ENCODE measurements at regions not wholly inside any gene's neighbourhood (a gene's known extent, or its start where the extent isn't known, plus 50 kb on each side); places are given as distances from the start of the nearest gene placed in this dataset.

- no peak for TF ChIP-seq ATF3 (IDR thresholded peaks at IDR 0.05)
- no peak for TF ChIP-seq TCF7L2 (IDR thresholded peaks at IDR 0.05; ENCODE audit: borderline replicate concordance, extremely low read depth, insufficient read depth, insufficient read length)
- no peak for TF ChIP-seq ELF1 (IDR thresholded peaks at IDR 0.05; ENCODE audit: borderline replicate concordance, low read depth)
- TF ChIP-seq FOSL1 (IDR thresholded peaks at IDR 0.05; ENCODE audit: low read depth), result no peak
- no peak for TF ChIP-seq POLR2A (IDR thresholded peaks at IDR 0.05; ENCODE audit: borderline replicate concordance, extremely low read depth, insufficient read depth, insufficient read length)
Measured at GRCh38 chr2:12607971-12608370, 108.8 kb upstream of the TRIB2 start (continued).

- RAD21 ChIA-PET (ENCODE audit: low non-redundant PET in 1 of 2, low total read pairs in 2 of 2, uncharacterized antibody in 2 of 2, unreplicated experiment in 2 of 2), result no interaction called here
Measured at GRCh38 chr2:12610314-12610713, 106.4 kb upstream of the TRIB2 start.

More at GRCh38 chr2:12610314-12610713, 106.4 kb upstream of the TRIB2 start:
- Histone ChIP-seq H3K9me3 (ENCODE audit: control insufficient read depth in 1 of 2, insufficient read depth in 1 of 2, low read depth in 1 of 2, low read length in 2 of 2) (no peaks in the 10 kb centered on the region), H3K9me2 (ENCODE audit: insufficient read depth) (no peaks in the 10 kb centered on the region), H3K4me3 (replicated peaks in 1 of 2; ENCODE audit: low read depth in 1 of 2, low read length in 2 of 2) (no peak overlapping the region), H3K9ac (ENCODE audit: low read length) (no peak overlapping the region), H3K27ac (ENCODE audit: low read depth, low read length) (no peak overlapping the region), H3K4me1 (ENCODE audit: control insufficient read depth in 1 of 2, insufficient read depth in 2 of 2, low read length in 2 of 2) (no peaks in the 10 kb centered on the region), H4K20me1 (ENCODE audit: insufficient read depth) (no peaks in the 10 kb centered on the region), H3K36me3 (ENCODE audit: control insufficient read depth in 1 of 2, insufficient read depth in 2 of 2, low read length in 2 of 2) (no peaks in the 10 kb centered on the region), H2AFZ (ENCODE audit: low read depth, low read length, poor library complexity, severe bottlenecking) (no peak overlapping the region), H3K79me2 (ENCODE audit: insufficient read depth, low read length) (no peaks in the 10 kb centered on the region), H3K4me2 (ENCODE audit: low read length) (no peak overlapping the region), H3K27me3 (ENCODE audit: insufficient read depth, low read length) (no peaks in the 10 kb centered on the region)
- DNase-seq (ENCODE audit: low read depth, low spot score) (no peak), ATAC-seq (no peak)
- intact Hi-C loops (cut with micrococcal nuclease), result no loop called here
- ChIA-PET CTCF (no interaction called here), POLR2A (no interaction called here)
- TF ChIP-seq POLR2AphosphoS5 (IDR thresholded peaks at IDR 0.05; ENCODE audit: low read depth, low read length) (no peak), EZH2phosphoT487 (IDR thresholded peaks at IDR 0.05; ENCODE audit: borderline replicate concordance) (no peak), YY1 (IDR thresholded peaks at IDR 0.05; ENCODE audit: extremely low read depth, insufficient replicate concordance, low read depth, low read length) (no peak), CTCF (IDR thresholded peaks at IDR 0.05 in 2 of 3, conservative IDR thresholded peaks at IDR 0.05 in 1 of 3; ENCODE audit: borderline replicate concordance in 1 of 3, insufficient read depth in 1 of 3, low read depth in 2 of 3, low read length in 2 of 3) (no peak), TCF7L2 (IDR thresholded peaks at IDR 0.05; ENCODE audit: borderline replicate concordance, extremely low read depth, insufficient read depth, insufficient read length) (no peak), ELF1 (IDR thresholded peaks at IDR 0.05; ENCODE audit: borderline replicate concordance, low read depth) (no peak), SRF (IDR thresholded peaks at IDR 0.05; ENCODE audit: low read depth) (no peak), JUND (IDR thresholded peaks at IDR 0.05) (no peak), POLR2A (IDR thresholded peaks at IDR 0.05; ENCODE audit: borderline replicate concordance, extremely low read depth, insufficient read depth, insufficient read length) (no peak), EGR1 (IDR thresholded peaks at IDR 0.05; ENCODE audit: low read depth) (no peak), EZH2 (IDR thresholded peaks at IDR 0.05) (no peak), RAD21 (IDR thresholded peaks at IDR 0.05; ENCODE audit: low read depth) (no peak), MAX (IDR thresholded peaks at IDR 0.05) (no peak)
- BruUV-seq (replicated peaks), result no TSS peak
